AG04449 (cell line): ENCODE measurements at regions not wholly inside any gene's neighbourhood (a gene's known extent, or its start where the extent isn't known, plus 50 kb on each side); places are given as distances from the start of the nearest gene placed in this dataset.
"Not testable (repeated sequence)": the region's sequence is repeated elsewhere in the genome, so short reads cannot be mapped to it uniquely, and the experiment has no call there.

Source experiments
- CTCF ChIA-PET: fragments of 350-600 bp; formaldehyde crosslinking; extraction: SDS; loops from one replicate; lab custom pipeline; 2021; ENCODE audit warnings: antibody characterized with exemption; lab: Yijun Ruan, JAX
- POLR2A ChIA-PET: fragments of 400-600, 350-600 bp; formaldehyde crosslinking; extraction: SDS; loops from one replicate; lab custom pipeline; 2020; ENCODE audit warnings: antibody characterized with exemption, inconsistent platforms; lab: Yijun Ruan, JAX
- DNase-seq: peaks from one replicate; pipeline ENCODE4 v3.0.0-alpha.2; 2010; ENCODE audit warnings: low read depth, low spot score
- H3K4me3 ChIP-seq: 2 replicates; pipeline ENCODE4 v1.5.1; 2011; ENCODE audit warnings: low read depth, mild to moderate bottlenecking, control low read depth, low read length
- TF ChIP-seq, protein P1 (sequence below): IDR thresholded peaks from one replicate; pipeline ENCODE4 v1.5.1; 2011; ENCODE audit warnings: mild to moderate bottlenecking, moderate library complexity, low read length, control low read depth, inconsistent platforms; ENCODE audit not compliant: insufficient read depth; ENCODE audit errors: missing control alignments

GRCh38 chr3:151537726-151538125 is 76.9 kb upstream of the IGSF10 start:
- DNase-seq = no peak
- TF ChIP-seq, protein P1, sequence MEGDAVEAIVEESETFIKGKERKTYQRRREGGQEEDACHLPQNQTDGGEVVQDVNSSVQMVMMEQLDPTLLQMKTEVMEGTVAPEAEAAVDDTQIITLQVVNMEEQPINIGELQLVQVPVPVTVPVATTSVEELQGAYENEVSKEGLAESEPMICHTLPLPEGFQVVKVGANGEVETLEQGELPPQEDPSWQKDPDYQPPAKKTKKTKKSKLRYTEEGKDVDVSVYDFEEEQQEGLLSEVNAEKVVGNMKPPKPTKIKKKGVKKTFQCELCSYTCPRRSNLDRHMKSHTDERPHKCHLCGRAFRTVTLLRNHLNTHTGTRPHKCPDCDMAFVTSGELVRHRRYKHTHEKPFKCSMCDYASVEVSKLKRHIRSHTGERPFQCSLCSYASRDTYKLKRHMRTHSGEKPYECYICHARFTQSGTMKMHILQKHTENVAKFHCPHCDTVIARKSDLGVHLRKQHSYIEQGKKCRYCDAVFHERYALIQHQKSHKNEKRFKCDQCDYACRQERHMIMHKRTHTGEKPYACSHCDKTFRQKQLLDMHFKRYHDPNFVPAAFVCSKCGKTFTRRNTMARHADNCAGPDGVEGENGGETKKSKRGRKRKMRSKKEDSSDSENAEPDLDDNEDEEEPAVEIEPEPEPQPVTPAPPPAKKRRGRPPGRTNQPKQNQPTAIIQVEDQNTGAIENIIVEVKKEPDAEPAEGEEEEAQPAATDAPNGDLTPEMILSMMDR = no peak
- ChIA-PET POLR2A (no interaction called here), CTCF (no interaction called here)
- H3K4me3 ChIP-seq = no peak overlapping the region

- no peak overlapping the region for H3K4me3 ChIP-seq
- POLR2A ChIA-PET = no interaction called here
- DNase-seq = no peak
- CTCF ChIA-PET = interaction anchor here (0.6 kb wide), 1 partner anchor 294 kb away, joined by 3 read pairs; no protein-coding TSS in a partner anchor
- TF ChIP-seq, protein P1 = no peak
These were observed 65.9 kb upstream of the IGSF10 start for GRCh38 chr3:151526757-151527156.

- TF ChIP-seq, protein P1 = no peak
- CTCF ChIA-PET = no interaction called here
- POLR2A ChIA-PET = no interaction called here
- no peak overlapping the region for H3K4me3 ChIP-seq
- no peak for DNase-seq
These were observed 59.2 kb upstream of the IGSF10 start for GRCh38 chr3:151520105-151520504.

DNA sequence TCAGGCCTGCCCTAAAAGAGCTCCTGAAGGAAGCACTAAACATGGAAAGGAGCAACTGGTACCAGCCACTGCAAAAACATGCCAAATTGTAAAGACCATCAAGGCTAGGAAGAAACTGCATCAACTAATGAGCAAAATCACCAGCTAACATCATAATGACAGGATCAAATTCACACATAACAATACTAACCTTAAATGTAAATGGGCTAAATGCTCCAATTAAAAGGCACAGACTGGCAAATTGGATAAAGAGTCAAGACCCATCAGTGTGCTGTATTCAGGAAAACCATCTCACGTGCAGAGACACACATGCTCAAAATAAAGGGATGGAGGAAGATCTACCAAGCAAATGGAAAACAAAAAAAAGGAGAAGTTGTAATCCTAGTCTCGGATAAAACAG is 50.6 kb upstream of the IGSF10 start:
- POLR2A ChIA-PET, H3K4me3 ChIP-seq, DNase-seq, CTCF ChIA-PET: not testable (repeated sequence)
